Left ventricle myocardium inferior (tissue), 1 donor: ENCODE measurements at regions not wholly inside any gene's neighbourhood (a gene's known extent, or its start where the extent isn't known, plus 50 kb on each side); places are given as distances from the start of the nearest gene placed in this dataset.

ENCODE experiments used
- DNase-seq: peaks from one replicate; pipeline ENCODE4 v3.0.0-alpha.2; 2020
- H3K27ac ChIP-seq: fragments of 200-600 bp; replicated peaks from 2 replicates; pipeline ENCODE4 v1.8.0; 2021
- H3K27me3 ChIP-seq: fragments of 200-600 bp; 2 replicates; pipeline ENCODE4 v1.8.0; 2021; ENCODE audit warnings: low read depth
- H3K36me3 ChIP-seq: fragments of 200-600 bp; 2 replicates; pipeline ENCODE4 v1.8.0; 2021
- H3K4me1 ChIP-seq: fragments of 200-600 bp; 2 replicates; pipeline ENCODE4 v1.8.0; 2021
- H3K4me3 ChIP-seq: fragments of 200-600 bp; 2 replicates; pipeline ENCODE4 v1.8.0; 2021; ENCODE audit warnings: mild to moderate bottlenecking, moderate library complexity
- H3K9me3 ChIP-seq: fragments of 200-600 bp; replicated peaks from 2 replicates; pipeline ENCODE4 v1.8.0; 2021
- CTCF ChIP-seq: fragments of 200-600 bp; IDR thresholded peaks from 2 replicates; pipeline ENCODE4 v1.8.0; 2021; ENCODE audit warnings: antibody characterized with exemption, mild to moderate bottlenecking, borderline replicate concordance
- intact Hi-C: fragments of 100-400 bp; cut with micrococcal nuclease; formaldehyde crosslinking; loops from one replicate; pipeline ENCODE4 v1.11.0; 2022
- donor health status: DM: no; HTN: yes; CAD: no; lungs with severe emphysema.

- no peak for TF ChIP-seq CTCF
- no peaks in the 10 kb centered on the region for H3K4me1 ChIP-seq
- no peak for DNase-seq
- H3K9me3 ChIP-seq = no peaks in the 10 kb centered on the region
- intact Hi-C loops = no loop called here
- H3K36me3 ChIP-seq = no peaks in the 10 kb centered on the region
- no peaks in the 10 kb centered on the region for H3K27me3 ChIP-seq
- no peak overlapping the region for H3K27ac ChIP-seq
- no peak overlapping the region for H3K4me3 ChIP-seq
Measured at GRCh38 chr2:156657809-156658208, 221.6 kb downstream of the GPD2 start.

GRCh38 chr2:156659694-156660093, 223.5 kb downstream of the GPD2 start:
- Histone ChIP-seq H3K27me3 (no peaks in the 10 kb centered on the region), H3K4me1 (no peaks in the 10 kb centered on the region), H3K9me3 (no peaks in the 10 kb centered on the region), H3K27ac (no peak overlapping the region), H3K36me3 (no peaks in the 10 kb centered on the region), H3K4me3 (no peak overlapping the region)
- intact Hi-C loops = no loop called here
- TF ChIP-seq CTCF = no peak
- DNase-seq = no peak

- Histone ChIP-seq H3K27me3 (no peaks in the 10 kb centered on the region), H3K9me3 (peaks cover 10% of the 10 kb centered on the region), H3K36me3 (no peaks in the 10 kb centered on the region), H3K4me1 (no peaks in the 10 kb centered on the region), H3K4me3 (no peak overlapping the region), H3K27ac (no peak overlapping the region)
- DNase-seq = no peak
- intact Hi-C loops = no loop called here
- TF ChIP-seq CTCF = no peak
Measured at GRCh38 chr2:156663757-156664409, 227.7 kb downstream of the GPD2 start.

DNA sequence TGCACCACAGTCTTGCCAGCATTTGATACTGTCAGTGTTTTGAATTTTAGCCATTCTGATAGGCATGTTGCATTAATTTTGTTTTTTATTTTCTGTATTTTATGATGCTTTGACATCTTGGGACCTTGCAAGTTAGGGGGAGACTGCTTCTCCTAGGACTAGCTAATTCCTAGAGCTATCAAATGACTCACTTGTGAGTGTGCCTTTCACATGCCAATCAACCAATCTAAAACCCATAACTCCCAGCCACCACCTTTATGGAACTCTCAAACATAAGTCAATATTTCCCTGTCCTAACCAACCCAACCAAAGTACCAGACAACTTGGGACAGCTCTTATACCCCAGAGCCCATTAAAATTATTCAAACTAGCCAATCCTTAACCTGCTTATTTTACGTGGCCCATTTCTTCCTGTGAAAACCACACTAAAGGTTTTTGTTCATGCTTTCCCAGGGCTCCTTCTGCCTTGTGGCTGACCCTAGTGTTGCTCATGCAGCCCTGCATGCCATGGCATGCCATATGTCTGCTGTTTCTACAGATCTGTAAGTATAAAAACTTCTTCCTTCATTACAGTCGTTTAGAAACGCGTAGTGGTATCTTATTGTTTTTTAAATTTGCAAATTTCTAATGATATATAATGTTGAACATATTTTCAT, 230.1 kb downstream of the GPD2 start:
- H3K9me3 ChIP-seq = peaks cover 10% of the 10 kb centered on the region
- H3K27ac ChIP-seq = no peak overlapping the region
- H3K27me3 ChIP-seq = no peaks in the 10 kb centered on the region
- no peaks in the 10 kb centered on the region for H3K4me1 ChIP-seq
- no peak overlapping the region for H3K4me3 ChIP-seq
- TF ChIP-seq CTCF = no peak
- DNase-seq = no peak
- H3K36me3 ChIP-seq = no peaks in the 10 kb centered on the region
- intact Hi-C loops = no loop called here

- Histone ChIP-seq H3K36me3 (no peaks in the 10 kb centered on the region), H3K27ac (no peak overlapping the region), H3K4me1 (no peaks in the 10 kb centered on the region), H3K4me3 (no peak overlapping the region), H3K9me3 (peaks cover 10% of the 10 kb centered on the region), H3K27me3 (no peaks in the 10 kb centered on the region)
- intact Hi-C loops = no loop called here
- no peak for TF ChIP-seq CTCF
- DNase-seq = no peak
Measured at GRCh38 chr2:156670104-156670503, 233.9 kb downstream of the GPD2 start.
